ENCODE measurements at regions not wholly inside any gene's neighbourhood (a gene's known extent, or its start where the extent isn't known, plus 50 kb on each side); places are given as distances from the start of the nearest gene placed in this dataset. TPM values are rescaled to one million over a fixed set of nuclear protein-coding genes. Genes with fewer than 3 reads are reported as not detected.
"Not testable (repeated sequence)": the region's sequence is repeated elsewhere in the genome, so short reads cannot be mapped to it uniquely, and the experiment has no call there.

DNA sequence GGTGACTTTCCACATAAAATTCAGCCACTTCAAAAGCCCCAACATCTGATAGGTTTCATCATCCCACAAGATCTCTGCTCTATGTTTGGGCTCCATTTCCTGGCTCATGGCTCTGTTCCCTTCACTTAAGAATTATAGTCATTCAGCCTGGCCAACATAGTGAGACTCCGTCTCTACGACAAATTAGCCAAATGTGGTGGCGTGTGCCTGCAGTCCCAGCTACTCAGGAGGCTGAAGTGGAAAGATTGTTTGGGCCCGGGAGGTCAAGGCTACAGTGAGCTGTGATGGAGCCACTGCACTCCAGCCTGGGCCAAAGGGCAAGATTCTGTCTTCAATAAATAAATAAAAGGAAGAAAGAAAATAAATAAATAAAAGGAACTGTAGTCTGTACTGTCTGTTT is 57.9 kb upstream of the CTSV start:
- Histone ChIP-seq H3K9ac (ENCODE audit: control insufficient read depth, insufficient read depth, low read length) (no peak overlapping the region), H3K27ac (ENCODE audit: control insufficient read depth, insufficient read depth) (no peak overlapping the region), H4K20me1 (ENCODE audit: control insufficient read depth, insufficient read depth) (no peaks in the 10 kb centered on the region), H3K9me3 (replicated peaks; ENCODE audit: control insufficient read depth, insufficient read depth, low read length) (no peaks in the 10 kb centered on the region), H3K4me2 (ENCODE audit: control insufficient read depth, insufficient read depth) (no peak overlapping the region), H3K4me3 (no peak overlapping the region), H3K27me3 (replicated peaks in 1 of 2; ENCODE audit: control insufficient read depth in 2 of 2, insufficient read depth in 2 of 2, low read length in 1 of 2) (no peaks in the 10 kb centered on the region; a peak in 1 of 4 replicates), H3K4me1 (ENCODE audit: control insufficient read depth, insufficient read depth, low read length) (no peaks in the 10 kb centered on the region), H2AFZ (ENCODE audit: control insufficient read depth, low read depth, low read length) (no peak overlapping the region), H3K36me3 (ENCODE audit: control insufficient read depth in 2 of 2, insufficient read depth in 2 of 2, low read length in 1 of 2) (no peaks in the 10 kb centered on the region), H3K79me2 (ENCODE audit: control insufficient read depth, insufficient read depth, low read length) (no peaks in the 10 kb centered on the region)
- ChIA-PET CTCF (no interaction called here), POLR2A (no interaction called here), RAD21 (ENCODE audit: unreplicated experiment) (no interaction called here), SMC1A (ENCODE audit: uncharacterized antibody, unreplicated experiment) (no interaction called here)
- ATAC-seq = no peak
- 43% methylated on average over 4 of the region's 4 CpGs for WGBS (ENCODE audit: insufficient coverage, insufficient replicate concordance, low lambda C conversion rate, missing lambda C conversion rate)
- no peak for DNase-seq (ENCODE audit: low read depth, low spot score)
- BruUV-seq (replicated peaks) = no TSS peak
- intact Hi-C loops (cut with micrococcal nuclease; ENCODE audit: unreplicated experiment) (no loop called here), in situ Hi-C loops (cut with MboI) (no loop called here)
- TF ChIP-seq USF2 (IDR thresholded peaks at IDR 0.05; ENCODE audit: borderline replicate concordance, low read depth, low read length) = no peak
- no peak for TF ChIP-seq BACH1 (IDR thresholded peaks at IDR 0.05; ENCODE audit: borderline replicate concordance)
- TF ChIP-seq ESRRA (IDR thresholded peaks at IDR 0.05; ENCODE audit: low read length) = no peak
- no peak for TF ChIP-seq KLF5 (IDR thresholded peaks at IDR 0.05; ENCODE audit: partially characterized antibody)
- FAIRE-seq = no peak

- H3K4me1 ChIP-seq (ENCODE audit: control insufficient read depth, insufficient read depth, low read length); ATAC-seq; CTCF ChIA-PET; intact Hi-C loops (cut with micrococcal nuclease; ENCODE audit: unreplicated experiment); BruUV-seq (replicated peaks); DNase-seq (ENCODE audit: low read depth, low spot score); POLR2A ChIA-PET; SMC1A ChIA-PET (ENCODE audit: uncharacterized antibody, unreplicated experiment); H3K9ac ChIP-seq (ENCODE audit: control insufficient read depth, insufficient read depth, low read length); H3K36me3 ChIP-seq (ENCODE audit: control insufficient read depth in 2 of 2, insufficient read depth in 2 of 2, low read length in 1 of 2); H3K9me3 ChIP-seq (replicated peaks; ENCODE audit: control insufficient read depth, insufficient read depth, low read length); H3K4me3 ChIP-seq; H3K27ac ChIP-seq (ENCODE audit: control insufficient read depth, insufficient read depth); RAD21 ChIA-PET (ENCODE audit: unreplicated experiment); H4K20me1 ChIP-seq (ENCODE audit: control insufficient read depth, insufficient read depth); H2AFZ ChIP-seq (ENCODE audit: control insufficient read depth, low read depth, low read length); in situ Hi-C loops (cut with MboI); H3K4me2 ChIP-seq (ENCODE audit: control insufficient read depth, insufficient read depth); H3K27me3 ChIP-seq (replicated peaks in 1 of 2; ENCODE audit: control insufficient read depth in 2 of 2, insufficient read depth in 2 of 2, low read length in 1 of 2); H3K79me2 ChIP-seq (ENCODE audit: control insufficient read depth, insufficient read depth, low read length): not testable (repeated sequence)
- FAIRE-seq = peak; percentile 27
- 33% methylated on average over 3 of the region's 3 CpGs for WGBS (ENCODE audit: insufficient coverage, insufficient replicate concordance, low lambda C conversion rate, missing lambda C conversion rate)
These were observed 50.4 kb upstream of the CTSV start for GRCh38 chr9:97089361-97089760.

Small RNA genes lying in the stretch of these regions (small RNA-seq; reads per million reads assigned to genes)
- gene RNU6-798P = not detected

Data from GM12878 (cell line).